GM18508 (cell line): ENCODE measurements at regions not wholly inside any gene's neighbourhood (a gene's known extent, or its start where the extent isn't known, plus 50 kb on each side); places are given as distances from the start of the nearest gene placed in this dataset.

ENCODE experiments used
- ATAC-seq: cut with Tn5 transposase; IDR thresholded peaks from one replicate; pipeline ENCODE4 v1.9.1; 2021; ENCODE audit warnings: moderate number of reproducible peaks; ENCODE audit not compliant: insufficient read depth, unreplicated experiment

GRCh38 chr17:27239046-27239445, 54.9 kb upstream of the WSB1 start:
- no peak for ATAC-seq

GRCh38 chr17:27239584-27239983, 54.3 kb upstream of the WSB1 start:
- no peak for ATAC-seq

GRCh38 chr17:27240086-27240801, 53.7 kb upstream of the WSB1 start:
- ATAC-seq = no peak

- no peak for ATAC-seq
These were observed 53.1 kb upstream of the WSB1 start for GRCh38 chr17:27240802-27241155.

GRCh38 chr17:27241346-27241946, 52.5 kb upstream of the WSB1 start:
- ATAC-seq = peak; percentile 52

GRCh38 chr17:27242951-27243350, 51.0 kb upstream of the WSB1 start:
- no peak for ATAC-seq

- no peak for ATAC-seq
These were observed 49.9 kb upstream of the WSB1 start for GRCh38 chr17:27244011-27244410.
